HS-5 (cell line): ENCODE measurements at regions not wholly inside any gene's neighbourhood (a gene's known extent, or its start where the extent isn't known, plus 50 kb on each side); places are given as distances from the start of the nearest gene placed in this dataset.
"Not testable (repeated sequence)": the region's sequence is repeated elsewhere in the genome, so short reads cannot be mapped to it uniquely, and the experiment has no call there.

Experiments used
- DNase-seq: peaks from one replicate; pipeline ENCODE4 v3.0.0-alpha.2; 2012; ENCODE audit warnings: low read depth

DNA sequence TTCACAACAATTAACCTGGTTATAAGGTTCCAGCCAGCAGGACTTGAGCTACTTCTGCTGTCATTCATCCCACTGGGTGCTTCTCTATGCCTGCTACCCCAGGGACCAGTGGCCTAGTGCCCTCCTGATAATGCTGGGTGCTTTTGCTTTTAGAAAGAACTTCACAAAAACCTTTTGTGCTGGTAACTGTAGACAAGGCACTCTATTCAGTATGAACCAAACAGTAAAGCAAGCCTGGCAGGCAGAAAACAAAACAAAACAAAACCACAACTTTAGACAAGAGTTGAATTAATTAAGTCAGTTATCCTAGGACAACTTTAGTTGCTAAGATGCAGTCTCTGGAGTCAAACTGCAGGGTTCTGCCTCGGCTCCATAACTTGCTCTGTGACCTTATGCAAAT lies 61.9 kb upstream of the ADGRL2 start:
- DNase-seq: no peak

- DNase-seq: no peak
Measured at GRCh38 chr1:81733480-81733879, 67.3 kb upstream of the ADGRL2 start.

GRCh38 chr1:81731989-81732388 lies 68.7 kb upstream of the ADGRL2 start:
- peak; percentile 20 for DNase-seq

DNA sequence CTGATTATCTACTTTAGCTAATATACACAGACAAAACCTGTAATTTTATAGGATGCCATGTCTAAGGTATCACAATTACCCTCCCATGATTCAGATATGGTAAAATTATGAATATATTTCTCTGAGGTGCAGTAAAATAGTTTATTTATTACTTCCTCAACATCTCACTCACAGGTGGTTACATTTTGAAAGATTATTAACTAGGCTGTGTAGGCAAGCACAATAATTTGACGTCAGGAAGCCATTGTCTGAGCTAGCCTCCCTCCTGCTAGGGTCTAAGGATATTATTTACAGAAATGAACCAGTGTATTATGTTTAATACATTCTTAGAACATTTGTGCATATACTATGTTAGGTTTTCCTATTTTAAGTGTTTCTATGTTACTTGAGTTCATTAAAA lies 69.9 kb upstream of the ADGRL2 start:
- DNase-seq: no peak

GRCh38 chr1:81730299-81730698 lies 70.4 kb upstream of the ADGRL2 start:
- DNase-seq: not testable (repeated sequence)

DNA sequence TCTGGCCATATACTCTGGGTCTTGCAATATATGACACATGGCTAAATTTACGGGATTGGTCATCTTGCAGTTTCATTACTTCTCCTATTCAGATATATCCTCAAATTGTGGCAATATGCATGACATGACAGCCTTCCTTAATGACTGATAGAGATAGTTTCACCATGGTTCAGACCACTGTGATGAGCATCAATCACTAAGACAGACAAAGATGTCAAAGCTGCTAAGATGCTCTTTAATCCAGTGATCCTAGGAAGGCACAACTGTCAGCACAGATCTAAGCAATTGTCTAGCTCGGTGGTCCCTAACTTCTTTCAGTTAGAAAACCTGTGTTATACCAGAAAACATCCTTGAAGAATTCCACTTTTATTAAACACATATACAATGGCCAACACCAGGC lies 70.9 kb upstream of the ADGRL2 start:
- DNase-seq: no peak

DNA sequence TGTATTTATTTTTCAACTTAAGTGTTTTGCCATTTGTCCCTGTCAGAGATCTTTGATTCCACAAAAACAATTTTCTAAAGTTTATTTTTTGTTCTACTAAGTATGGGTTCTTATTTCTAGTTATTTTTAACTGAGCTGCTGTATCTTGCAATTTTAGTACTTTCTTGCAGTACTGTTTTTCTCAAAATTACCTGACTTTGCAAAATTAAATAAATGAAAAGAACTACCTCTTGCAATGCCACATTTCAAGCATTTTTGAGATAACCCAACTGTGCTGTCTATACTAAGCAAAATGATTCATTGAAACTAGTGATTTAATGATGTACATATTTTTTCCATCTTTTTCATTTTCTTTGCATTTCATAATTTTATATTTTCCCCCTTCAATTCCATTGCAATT lies 71.5 kb upstream of the ADGRL2 start:
- no peak for DNase-seq

- no peak for DNase-seq
Measured at GRCh38 chr1:81725823-81726222, 74.9 kb upstream of the ADGRL2 start.

- not testable (repeated sequence) for DNase-seq
Measured at GRCh38 chr1:81722631-81723328, 78.0 kb upstream of the ADGRL2 start.

DNA sequence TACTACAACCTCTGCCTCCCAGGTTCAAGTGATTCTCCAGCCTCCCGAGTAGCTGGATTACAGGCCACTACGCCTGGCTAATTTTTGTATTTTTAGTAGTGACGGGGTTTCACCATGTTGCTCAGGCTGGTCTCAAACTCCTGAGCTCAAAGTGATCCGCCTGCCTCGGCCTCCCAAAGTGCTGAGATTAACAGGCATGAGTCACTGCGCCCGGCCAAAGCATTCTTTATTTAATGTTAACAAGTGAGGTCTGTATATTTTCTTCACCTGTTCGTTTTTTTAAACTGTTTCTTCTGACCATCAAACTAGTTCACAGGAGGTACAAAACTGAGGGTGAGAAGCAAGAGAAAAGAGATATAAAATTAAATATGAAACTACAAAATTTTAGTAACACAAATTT lies 80.5 kb upstream of the ADGRL2 start:
- not testable (repeated sequence) for DNase-seq

GRCh38 chr1:81717230-81717629 lies 83.5 kb upstream of the ADGRL2 start:
- peak; percentile 46 for DNase-seq

GRCh38 chr1:81715391-81715790 lies 85.3 kb upstream of the ADGRL2 start:
- no peak for DNase-seq

- no peak for DNase-seq
Measured at GRCh38 chr1:81714636-81715035, 86.1 kb upstream of the ADGRL2 start.

DNA sequence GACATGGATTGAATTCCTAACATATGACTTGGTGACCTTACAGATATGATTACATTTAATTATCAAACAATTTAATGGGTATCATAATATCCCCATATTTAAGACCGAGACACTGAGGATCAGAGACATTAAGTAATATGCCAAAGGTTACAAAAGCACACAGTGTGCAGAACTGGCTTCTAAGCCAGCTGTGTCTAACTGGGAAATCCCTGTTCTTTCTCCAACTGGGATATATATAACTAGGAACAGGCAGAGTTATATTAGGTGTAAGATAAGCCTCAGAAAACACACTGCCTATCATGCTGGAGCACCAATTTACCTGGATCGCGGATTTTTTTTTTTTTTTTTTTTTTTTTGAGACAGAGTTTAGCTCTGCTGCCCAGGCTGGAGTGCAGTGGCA lies 88.3 kb upstream of the ADGRL2 start:
- no peak for DNase-seq

- no peak for DNase-seq
Measured at GRCh38 chr1:81710857-81711256, 89.9 kb upstream of the ADGRL2 start.

- DNase-seq: no peak
Measured at GRCh38 chr1:81708250-81708649, 92.5 kb upstream of the ADGRL2 start.

DNA sequence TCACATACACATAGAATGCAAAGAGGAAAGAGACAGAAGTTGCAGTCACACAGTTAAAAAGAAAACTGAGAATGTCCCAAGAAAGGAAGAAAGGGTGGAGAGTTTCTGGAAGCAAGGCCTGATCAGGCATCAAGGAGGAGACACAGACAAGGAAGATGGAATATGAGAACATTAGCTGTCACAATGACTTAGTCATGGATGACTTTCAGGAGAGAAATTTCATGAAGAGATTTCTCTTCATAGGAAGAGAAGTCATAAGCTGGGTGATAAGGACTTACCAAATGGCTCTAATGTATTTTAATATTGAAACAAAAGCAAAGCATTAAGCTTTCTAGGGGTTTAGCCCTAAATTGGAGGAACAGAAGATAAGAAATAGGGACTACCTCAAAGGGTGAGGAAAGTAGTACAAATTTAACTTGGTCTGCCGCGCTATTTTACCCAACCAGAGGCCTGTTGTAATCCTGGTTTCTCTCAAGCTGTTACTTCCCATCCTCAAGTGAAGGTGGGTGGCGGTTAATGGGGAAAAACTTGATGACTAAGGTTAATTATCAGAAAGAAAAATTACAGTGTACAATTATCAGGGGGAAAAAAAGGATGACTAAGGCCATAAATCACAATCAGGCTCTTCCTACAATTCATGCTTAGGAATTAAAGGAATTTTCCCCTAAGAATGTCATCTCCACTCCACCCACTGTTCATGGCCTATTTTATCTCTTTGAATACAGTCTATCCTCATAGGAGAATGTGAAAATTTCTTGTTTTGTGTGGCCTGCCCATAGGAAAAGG lies 93.9 kb upstream of the ADGRL2 start:
- peak; percentile 68 for DNase-seq

DNA sequence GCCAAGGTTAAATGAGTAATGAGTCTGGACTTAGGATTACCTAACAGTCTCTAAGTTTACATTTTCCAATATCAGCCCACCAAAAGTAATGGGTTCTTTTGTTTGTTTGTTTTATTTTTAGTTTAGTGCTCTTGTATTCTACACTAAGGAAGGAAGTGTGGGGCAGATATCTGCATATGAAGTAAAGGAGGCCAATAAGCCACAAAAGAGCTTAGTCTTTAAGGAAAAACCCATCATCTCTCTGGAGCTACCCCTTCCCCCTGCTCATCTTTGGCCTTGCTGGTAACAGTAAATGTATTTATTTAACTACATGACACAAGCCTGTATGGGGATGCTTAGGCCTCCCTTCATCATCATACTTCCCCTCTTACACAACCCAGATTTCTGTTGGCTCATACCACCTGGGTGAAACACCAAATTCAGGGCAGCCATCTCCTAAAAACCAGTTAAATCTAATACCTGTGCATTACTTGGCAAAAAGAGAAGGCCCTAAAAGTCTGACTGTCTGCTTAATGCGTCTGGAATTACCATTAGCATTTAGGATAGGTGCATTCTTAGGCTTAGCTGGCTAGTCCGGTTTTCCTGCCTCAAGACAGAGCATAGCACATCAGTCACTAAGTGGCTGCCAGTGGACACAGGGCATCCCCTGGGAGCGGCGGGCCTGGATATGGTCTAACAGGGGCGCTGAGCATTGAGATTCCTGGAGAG lies 96.8 kb upstream of the ADGRL2 start:
- no peak for DNase-seq

DNA sequence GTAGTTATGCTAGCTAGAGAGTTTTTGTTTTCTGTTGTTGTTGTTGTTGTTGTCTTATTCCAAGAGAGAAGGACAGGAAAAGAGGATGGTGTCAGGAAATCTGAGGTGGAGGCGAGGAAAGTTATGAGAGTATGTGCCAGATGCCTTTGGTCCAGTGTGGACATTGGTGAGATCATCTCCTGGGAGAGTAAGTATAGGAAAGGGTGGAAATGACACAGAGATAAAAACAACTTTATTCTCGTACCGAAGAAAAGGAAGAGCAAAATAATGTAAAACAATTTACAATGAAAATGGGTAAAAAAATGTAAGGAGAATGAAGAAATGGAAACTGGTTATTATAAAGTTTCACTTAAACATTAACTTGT lies 97.4 kb upstream of the ADGRL2 start:
- DNase-seq: no peak

GRCh38 chr1:81702903-81703302 lies 97.8 kb upstream of the ADGRL2 start:
- peak; percentile 90 for DNase-seq

GRCh38 chr1:81702079-81702715 lies 98.5 kb upstream of the ADGRL2 start:
- DNase-seq: no peak

DNA sequence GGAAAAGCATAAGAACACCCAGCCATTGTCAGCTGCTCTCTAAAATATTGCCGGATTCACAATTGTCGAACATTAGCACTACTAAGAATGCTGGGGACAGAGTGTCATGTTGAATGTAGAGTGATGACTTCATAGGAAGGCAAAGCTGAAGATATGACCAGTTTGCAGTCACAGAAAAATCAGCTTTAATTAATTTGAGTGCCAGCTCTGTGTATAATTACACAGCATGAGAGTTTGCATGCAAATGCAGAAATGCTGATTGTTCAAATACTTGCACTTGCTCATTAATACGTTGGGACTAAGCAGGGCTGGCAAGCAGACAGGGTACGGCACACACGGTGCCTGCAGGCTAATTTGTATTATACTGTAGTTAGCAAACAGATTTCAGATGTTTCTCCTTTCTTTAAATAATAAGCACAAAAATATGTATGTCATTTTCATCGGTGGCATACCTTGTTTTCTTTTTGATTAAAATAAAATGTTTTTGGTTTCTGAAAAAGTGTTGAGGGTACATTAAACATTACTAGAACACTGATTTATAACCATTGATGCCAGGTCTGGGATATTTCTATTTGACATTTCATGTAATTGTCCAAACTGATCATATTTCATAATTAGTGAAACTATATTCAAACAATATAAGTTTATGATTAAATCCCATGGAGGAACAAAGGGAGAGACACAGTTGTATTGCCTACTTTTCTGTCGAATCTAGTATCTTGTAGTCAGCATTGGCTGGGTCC lies 99.8 kb upstream of the ADGRL2 start:
- DNase-seq: no peak
